Stromal cell of bone marrow (primary cell): ENCODE measurements at regions not wholly inside any gene's neighbourhood (a gene's known extent, or its start where the extent isn't known, plus 50 kb on each side); places are given as distances from the start of the nearest gene placed in this dataset.
A peak's percentile ranks its signal among the peaks of the same experiment; 100 is the strongest.
"Not testable (repeated sequence)": the region's sequence is repeated elsewhere in the genome, so short reads cannot be mapped to it uniquely, and the experiment has no call there.

Source experiments
- DNase-seq: peaks from one replicate; pipeline ENCODE4 v3.0.0-alpha.2; 2012; ENCODE audit warnings: low read depth

- DNase-seq = no peak
These were observed 329.0 kb upstream of the NRSN1 start for GRCh38 chr6:23797041-23797440.

GRCh38 chr6:23804289-23804688 lies 321.7 kb upstream of the NRSN1 start:
- DNase-seq = not testable (repeated sequence)

DNA sequence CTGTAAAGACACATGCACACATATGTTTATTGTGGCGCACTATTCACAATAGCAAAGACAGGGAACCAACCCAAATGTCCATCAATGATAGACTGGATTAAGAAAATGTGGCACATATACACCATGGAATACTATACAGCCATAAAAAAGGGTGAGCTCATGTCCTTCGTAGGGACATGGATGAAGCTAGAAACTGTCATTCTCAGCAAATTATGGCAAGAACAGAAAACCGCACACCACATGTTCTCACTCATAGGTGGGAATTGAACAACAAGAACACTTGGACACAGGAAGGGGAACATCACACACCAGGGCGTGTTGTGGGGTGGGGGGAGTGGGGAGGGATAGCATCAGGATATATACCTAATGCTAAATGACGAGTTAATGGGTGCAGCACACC lies 304.9 kb upstream of the NRSN1 start:
- not testable (repeated sequence) for DNase-seq

DNA sequence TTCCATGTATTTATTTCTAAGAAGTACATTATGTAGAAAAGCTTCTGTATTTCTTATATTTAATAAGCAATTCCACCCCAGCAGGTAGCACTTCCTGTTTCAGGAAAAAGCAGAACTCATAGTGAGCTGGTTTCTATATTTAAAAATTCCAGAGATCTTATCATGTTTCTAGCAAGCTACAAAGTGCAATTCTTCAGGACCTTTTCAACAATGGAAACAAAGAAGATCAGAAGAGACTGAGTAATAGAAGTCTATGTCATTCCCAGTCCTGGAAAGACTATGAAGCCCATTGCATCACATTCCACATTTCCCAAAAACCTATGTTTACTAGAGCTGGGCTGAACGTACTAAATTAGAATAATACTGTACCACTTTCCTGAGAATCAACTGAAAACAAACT lies 302.6 kb upstream of the NRSN1 start:
- no peak for DNase-seq

DNA sequence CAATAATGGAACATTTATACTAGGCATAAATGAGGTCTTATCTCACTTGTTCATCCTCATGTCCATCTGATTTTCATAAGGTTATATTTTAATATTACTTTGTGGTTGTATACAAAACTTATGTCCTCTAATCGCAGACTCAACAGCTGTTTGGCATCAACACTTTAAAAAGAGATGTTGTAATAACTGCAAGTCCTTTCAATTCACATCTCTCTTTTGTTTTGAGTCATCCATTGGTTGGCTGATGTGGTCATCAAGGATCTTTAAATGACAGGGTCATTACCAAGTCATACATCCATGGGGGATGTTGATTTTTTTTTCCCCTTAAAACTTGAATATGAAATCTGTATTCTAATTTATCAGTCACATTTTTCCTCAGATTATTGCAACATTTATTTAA lies 299.4 kb upstream of the NRSN1 start:
- no peak for DNase-seq

- DNase-seq = no peak
These were observed 297.2 kb upstream of the NRSN1 start for GRCh38 chr6:23828861-23829260.

- no peak for DNase-seq
These were observed 284.9 kb upstream of the NRSN1 start for GRCh38 chr6:23841116-23841515.

DNA sequence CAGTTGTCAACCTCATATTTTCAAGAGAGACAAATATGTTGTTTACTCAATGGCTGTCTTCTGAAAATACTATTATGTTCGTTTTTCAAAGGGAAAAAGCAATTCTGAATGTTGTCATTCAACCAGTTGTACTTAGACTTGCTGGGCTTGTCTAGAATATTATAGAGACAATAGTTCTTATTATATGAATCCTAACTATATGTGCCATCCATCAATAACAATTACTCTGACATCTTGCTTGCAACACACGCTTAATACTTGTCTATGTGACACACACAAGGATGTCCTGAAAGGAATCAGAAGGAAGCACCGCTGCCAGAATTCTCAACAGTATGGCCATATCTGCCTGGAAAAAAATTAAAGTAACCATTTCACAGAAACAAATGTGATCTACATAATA lies 283.3 kb upstream of the NRSN1 start:
- no peak for DNase-seq

DNA sequence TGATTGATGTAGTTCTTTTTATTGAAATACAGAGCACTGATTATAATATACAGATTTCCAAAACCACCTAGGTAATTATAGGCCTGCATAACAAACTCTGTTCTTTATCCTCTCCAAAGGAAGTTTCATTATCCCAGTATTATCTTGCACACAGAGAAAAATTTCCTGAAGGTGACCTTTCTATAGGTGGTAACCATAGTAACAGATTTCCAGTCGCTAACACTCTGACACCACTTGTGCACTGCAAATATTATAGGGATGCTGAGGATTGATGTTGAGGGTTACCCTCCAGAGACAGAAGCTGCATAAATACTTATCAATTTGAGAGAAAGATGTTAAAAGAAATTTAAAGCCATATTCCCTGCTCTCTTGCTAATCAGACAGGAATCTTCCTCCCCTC lies 274.5 kb upstream of the NRSN1 start:
- no peak for DNase-seq

DNA sequence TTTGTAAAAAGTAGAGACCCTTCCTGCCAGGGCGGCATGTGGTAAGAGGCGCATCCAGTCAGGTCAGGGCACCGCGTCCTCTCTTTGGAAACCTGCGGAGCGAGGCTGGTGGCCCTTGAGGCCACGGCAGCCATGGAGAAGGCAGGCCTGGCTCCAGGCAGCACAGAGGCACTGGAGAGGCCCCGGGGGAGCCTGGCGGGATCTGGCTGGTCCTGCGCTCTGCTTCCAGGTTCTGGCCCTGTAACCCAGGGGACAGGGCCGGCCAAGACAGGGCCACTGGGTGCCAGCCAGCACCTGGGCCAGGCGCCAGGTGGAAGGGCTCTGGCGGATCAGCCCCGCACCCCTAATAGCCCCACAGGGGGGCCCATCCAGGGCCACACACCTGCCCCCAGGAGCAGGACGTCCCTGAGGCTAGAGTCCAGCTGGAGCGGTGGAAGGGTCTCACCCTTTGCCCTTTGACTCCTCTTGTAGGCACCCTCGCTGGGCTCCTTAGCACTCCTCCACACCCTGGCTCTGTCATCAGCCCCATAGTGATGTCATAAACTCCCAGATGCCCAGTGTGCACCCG lies 272.4 kb upstream of the NRSN1 start:
- not testable (repeated sequence) for DNase-seq

DNA sequence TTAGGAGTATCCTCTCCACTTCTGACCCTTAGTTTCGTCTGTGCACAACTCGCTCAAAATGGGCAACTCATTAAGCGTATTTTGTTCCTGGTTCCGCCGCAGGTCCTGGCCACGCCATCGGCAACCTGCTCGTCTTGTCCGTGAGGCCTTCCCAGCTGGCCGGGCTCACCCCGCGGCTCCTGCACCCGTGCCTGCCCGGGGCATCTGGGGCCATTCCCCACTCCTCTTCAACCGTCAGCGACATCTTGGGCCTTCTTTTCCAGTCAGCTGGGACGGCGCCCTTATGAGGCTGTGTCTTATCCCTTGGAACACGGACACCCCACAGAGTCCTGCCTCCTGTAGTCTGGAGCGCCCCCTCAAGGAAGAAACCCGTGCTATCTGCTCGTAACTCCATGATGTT lies 271.9 kb upstream of the NRSN1 start:
- not testable (repeated sequence) for DNase-seq

DNA sequence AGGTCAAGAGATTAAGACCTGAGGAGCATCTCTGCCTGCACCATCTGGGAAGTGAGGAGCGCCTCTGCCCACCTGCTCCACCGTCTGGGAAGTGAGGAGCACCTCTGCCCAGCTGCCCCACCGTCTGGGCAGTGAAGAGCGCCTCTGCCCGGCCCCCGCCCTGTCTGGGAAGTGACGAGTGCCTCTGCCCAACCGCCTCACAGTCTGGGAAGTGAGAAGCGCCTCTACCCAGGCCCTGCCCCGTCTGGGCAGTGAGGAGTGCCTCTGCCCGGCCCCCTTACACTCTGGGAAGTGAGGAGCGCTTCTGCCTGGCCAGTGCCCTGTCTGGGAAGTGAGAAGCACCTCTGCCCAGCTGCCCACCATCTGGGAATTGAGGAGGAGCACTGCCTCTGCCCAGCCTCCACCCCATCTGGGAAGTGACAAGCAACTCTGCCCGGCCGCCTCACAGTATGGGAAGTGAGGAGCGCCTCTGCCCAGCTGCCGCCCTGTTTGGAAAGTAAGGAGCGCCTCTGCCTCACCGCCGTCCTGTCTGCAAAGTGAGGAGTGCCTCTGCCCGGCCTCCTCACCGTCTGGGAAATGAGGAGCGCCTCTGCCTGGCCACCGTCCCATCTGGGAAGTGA lies 270.4 kb upstream of the NRSN1 start:
- DNase-seq = no peak

DNA sequence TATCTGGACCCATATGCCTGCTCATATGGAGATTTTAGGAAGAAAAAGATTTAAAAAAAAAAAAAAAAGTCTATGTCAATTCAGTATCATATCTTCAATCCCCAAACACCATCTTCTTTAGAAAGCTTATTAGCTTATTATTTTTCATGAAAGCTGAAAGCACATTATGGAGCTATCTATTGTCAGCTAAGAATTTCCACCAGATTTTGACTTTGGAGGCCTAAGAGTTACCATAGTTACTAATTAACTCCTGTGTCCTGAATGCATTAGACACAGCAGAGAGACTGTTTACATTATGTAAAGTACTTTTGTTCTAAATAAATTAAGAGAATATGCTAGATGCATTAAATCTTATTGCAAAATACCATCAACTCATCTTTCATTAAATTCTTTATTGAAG lies 255.5 kb upstream of the NRSN1 start:
- DNase-seq = no peak

GRCh38 chr6:23873161-23873560 lies 252.9 kb upstream of the NRSN1 start:
- no peak for DNase-seq

- DNase-seq = no peak
These were observed 251.0 kb upstream of the NRSN1 start for GRCh38 chr6:23875006-23875405.

GRCh38 chr6:23879816-23880215 lies 246.2 kb upstream of the NRSN1 start:
- DNase-seq = no peak

DNA sequence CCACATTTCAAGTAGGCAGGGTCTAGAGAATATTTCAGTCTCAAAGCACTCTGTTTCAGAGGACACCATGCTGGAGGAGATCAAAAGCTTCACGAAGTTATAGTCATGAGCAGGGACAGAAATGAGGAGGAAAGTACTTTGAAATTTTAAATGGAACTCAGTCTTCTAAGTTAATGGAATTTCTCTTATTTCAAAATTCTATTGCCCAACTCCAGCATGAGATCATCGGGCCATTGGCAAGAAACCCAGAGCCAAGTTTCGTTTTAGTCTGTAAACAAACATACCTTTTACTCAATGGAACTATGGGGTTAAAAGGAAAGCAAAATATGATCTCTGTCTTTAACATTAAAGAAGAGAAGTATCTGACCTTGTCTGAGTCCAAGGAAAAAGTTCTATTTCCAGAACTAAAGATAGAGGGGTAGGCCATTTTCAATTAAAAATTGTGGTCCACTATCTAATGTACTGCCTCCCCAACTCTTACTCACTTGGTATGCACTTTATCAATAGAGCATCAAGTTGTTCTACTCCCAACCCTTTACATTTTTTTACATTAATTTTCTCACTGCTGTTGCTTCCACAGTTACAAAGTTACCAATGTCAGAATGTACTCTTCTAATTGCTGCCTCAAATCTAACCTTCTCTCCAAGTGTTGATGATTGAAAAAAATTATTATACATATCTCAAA lies 235.3 kb upstream of the NRSN1 start:
- peak; percentile 15 for DNase-seq

DNA sequence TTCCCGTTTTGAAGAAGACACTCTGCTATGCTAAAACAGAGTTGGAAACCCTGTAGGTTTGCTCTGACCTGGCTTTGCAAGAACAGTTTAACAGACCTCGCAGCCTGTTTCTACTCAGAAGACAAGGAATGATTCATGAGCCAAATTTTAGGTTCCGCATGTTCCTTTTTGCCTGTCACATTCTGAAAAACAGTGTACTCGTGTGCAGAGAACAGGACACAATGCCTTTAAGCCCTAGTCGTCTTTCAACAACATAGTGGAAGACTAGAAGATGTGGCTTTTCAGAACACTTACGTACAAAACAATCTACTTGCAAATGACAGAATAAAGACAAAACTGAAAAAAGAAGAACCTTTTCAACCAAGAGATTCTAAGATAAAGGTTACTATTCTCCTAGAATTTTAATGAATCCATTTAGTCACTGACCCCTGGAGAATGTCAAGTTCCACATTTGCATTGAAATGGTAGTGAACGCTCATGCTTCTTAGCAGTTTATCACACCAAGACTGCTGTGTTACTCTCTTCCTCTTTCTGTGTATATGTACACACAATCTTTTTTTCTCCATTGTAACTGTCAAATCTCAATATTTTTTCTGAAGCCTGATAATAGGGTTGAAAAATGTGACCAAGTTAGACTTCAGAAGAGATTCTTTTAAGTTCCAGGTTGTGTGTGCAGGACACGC lies 220.7 kb upstream of the NRSN1 start:
- DNase-seq = no peak

DNA sequence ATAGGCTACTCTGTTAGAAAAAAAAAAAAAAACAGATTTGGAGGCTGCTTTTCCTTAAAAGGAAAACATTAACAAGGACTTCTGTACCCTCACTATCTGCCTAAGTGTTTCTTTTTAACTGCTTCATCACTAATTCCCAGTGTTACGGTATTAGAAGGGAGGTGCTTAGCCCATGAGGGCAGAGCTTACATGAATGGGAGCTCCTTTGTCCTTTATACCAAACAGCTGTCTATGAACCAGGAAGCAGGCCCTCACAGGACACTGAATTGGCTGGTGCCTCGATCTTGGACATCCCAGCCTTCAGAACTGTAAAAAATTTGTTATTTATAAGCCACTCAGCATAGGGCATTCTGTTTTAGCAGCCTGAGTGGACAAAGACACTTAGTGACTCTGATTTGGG lies 215.6 kb upstream of the NRSN1 start:
- no peak for DNase-seq

DNA sequence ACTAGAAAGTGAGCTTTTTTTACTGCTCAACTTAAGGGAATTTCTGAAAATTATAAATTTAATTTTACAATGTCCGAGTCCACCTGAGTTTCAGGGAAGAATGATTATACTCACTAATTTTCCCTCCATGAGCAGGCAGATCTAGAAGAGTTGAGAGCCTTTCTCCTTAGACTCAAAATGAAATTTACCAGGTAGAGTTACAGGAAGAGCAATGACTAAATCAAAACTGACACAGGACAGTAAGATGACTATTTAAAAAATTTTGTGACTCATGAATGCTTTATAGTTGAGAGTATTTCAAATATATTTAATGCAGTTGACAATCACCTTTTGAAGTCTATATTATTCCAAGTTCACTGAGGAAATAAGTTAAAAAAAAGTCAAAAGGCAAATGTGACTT lies 198.1 kb upstream of the NRSN1 start:
- DNase-seq = no peak

DNA sequence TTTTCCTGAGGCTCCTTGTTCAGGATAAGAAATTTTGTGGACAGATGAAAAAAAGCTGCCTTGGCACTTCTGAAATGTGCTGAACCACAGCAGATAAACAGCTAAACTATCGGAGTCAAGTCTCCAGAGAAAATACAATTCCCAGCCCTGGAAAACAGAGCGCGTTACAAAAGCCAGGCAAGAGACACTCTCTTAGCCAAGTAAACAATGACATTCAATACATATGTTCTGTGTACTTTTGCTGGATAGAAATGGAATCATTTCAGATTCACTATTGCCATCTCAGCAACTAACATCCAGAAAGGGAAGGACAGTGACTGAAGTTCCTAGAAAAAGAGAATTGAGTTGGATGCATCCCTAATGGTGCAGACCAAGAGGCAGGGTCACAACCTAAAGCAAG lies 196.8 kb upstream of the NRSN1 start:
- DNase-seq = no peak

- DNase-seq = peak; percentile 6
These were observed 185.5 kb upstream of the NRSN1 start for GRCh38 chr6:23940466-23940865.

GRCh38 chr6:23951691-23952090 lies 174.3 kb upstream of the NRSN1 start:
- DNase-seq = no peak
